Umbilical cord (tissue), 1 donor: ENCODE measurements at regions not wholly inside any gene's neighbourhood (a gene's known extent, or its start where the extent isn't known, plus 50 kb on each side); places are given as distances from the start of the nearest gene placed in this dataset.

ENCODE experiments used
- DNase-seq: peaks from one replicate; pipeline ENCODE4 v3.0.0-alpha.2; 2015; ENCODE audit warnings: low spot score

DNA sequence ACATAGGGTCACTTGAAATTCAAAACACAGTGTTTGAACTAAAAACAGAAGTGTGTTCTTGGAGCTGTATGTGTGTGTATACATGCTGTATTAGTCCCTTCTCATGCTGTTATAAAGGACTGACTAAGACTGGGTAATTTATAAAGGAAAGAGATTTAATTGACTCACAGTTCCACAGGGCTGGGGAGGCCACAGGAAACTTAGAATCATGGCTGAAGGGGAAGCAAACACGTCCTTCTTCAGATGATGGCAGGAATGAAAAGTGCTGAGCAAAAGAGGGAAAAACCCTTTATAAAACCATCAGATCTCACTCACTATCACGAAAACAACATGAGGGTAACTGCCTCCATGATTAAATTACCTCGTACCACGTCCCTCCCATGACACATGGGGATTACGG lies 224.1 kb downstream of the BCAT1 start:
- no peak for DNase-seq

DNA sequence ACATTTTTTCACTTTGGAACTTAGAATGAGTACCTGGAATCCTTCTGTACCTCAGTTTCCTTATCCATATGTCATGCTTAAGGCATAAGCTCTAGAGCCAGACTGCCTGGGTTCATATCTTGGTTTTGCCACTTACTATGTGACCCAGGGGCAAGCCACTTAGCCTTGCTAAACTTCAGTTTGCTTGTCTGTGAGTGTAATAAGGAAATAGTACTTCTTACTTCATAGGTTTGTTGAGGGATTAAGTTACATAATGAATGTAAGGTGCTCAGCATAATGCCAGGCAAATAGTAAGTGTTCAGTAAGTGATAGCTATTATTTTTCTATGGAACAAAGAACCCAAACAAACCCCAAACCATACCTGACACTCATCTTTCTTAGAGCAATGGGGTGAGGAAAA lies 225.1 kb downstream of the BCAT1 start:
- no peak for DNase-seq

DNA sequence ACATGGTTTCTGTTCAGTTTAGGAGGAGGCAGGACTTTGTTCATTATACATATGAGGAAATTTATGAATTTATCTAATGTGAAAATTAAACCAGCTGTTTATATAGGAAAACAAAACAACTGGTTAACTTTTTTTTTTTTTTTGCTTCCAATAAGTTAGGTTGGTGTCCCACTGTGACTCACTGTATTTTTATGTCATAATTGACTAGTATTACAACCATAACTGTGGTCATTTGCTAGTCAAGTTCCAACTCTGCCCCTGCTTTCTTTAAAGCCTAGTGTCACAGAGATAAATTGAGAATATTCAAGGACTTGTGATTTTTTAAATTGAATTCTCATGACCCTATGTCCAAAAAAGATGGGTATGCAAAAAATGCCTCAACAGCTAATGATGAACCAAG lies 227.7 kb downstream of the BCAT1 start:
- no peak for DNase-seq

DNA sequence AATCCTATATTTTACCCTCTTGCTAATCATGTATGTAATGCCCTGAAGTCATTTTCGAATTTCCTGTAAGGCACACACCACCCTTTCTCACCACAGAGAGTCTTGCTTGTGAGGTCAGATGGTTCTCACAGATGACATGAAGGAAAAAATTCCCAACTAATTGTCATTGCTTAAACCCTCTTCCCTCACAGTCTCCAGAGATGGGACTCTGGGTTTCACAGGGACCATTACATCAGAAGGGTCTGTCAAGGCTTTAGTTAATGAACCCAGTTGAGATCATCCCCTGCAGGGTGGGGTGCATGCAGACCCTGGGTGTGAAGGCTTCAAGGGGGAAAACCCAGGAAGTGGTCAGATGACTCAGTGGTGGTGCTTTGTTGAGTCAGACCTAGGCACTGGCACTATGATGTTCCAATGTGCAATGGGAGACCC lies 229.6 kb downstream of the BCAT1 start:
- DNase-seq: no peak

DNA sequence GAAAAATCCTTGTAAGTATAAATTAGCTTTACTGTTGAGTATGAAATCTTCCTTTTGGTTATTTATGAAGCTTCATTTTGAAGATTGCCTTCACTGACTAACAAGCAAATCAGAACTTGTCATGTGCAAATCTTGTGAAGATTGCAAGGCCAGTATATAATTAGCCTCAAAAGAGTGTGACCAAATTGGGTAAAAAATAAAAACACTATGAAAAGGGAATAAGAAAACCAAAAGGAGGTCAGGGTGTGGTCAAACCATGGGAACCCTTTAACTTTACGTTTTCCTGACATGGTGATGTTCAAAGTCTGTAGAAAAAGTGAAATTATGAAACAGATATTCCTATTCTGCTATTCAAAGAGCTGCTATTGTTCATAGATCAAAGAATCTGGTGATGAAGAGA lies 230.3 kb downstream of the BCAT1 start:
- no peak for DNase-seq

DNA sequence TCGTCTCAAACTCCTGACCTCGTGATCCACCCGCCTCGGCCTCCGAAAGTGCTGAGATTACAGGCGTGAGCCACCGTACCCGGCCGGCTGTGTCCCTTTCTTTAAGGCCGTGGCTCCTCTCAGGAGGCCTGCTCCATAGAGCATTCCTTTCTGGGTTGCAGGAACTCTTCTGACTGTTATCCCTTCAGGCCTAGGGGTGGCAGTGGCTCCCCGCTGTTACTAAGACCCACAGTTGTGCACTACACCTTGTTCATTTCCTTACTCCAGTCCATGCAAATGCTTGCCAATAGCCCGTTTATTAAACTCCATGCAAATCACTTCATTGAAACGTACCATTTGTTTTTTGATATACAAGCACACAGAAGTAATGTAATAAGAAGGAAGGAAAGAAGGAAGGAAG lies 234.7 kb downstream of the BCAT1 start:
- no peak for DNase-seq

DNA sequence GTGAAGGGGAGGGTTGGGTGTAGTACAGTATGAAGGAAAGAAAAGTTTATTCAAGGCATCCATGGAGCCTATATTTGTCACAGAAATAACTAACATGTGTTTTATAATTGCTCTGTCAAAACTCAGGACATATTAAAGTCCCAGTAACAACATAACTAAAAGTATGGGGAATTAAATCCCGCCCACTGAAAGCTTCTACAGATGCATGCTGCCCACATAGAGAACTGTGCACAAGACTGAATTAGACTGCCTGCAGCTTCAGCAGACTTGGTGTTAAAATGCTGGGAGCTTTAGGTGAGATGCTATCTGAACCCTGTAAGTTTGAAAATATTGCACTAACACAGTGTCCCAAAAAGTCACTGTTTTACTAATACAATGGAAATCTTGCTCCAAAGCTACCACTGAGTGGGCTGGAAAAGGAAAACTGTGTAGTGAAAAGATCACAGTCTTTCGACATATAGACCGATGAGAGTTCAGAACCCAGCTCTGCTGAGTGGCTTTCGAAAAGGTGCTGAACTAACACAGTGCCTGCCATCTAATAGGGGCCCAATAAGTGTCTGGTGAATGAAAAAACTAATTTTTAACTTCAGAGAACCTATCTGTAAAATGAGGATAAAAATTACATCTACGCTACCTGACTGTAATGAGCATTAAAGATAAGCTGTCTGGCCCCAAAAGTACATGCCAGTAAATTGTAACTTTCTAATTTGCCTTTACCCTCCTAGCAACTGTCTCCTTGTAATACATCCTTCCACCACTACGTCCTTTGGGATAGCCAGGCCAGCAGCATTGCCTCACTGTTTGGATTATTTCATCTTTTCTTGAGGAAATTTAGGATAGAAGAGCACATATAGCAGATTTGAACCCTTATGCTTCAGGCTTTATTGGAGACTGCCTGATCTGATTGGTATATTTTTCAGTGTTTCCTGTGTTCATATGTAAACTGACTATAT lies 237.6 kb downstream of the BCAT1 start:
- no peak for DNase-seq

DNA sequence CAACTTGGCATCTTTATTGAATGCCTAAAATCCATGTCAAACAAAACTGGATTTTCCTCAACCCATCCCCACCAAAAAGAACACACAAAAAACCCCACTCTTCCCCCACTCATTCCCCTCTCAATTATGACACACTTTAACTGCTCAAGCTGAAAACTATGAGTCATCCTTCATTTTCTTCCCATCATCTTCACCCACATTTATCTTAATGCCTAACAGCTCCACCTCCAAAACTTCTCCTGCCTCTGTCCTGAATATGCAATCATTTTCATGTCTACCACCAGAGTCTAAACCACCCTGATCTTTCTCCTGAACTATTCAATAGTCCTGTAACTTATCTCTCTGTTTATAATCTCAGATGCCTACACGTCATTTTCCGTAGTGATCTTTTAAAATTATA lies 239.7 kb downstream of the BCAT1 start:
- DNase-seq: peak; percentile 90

DNA sequence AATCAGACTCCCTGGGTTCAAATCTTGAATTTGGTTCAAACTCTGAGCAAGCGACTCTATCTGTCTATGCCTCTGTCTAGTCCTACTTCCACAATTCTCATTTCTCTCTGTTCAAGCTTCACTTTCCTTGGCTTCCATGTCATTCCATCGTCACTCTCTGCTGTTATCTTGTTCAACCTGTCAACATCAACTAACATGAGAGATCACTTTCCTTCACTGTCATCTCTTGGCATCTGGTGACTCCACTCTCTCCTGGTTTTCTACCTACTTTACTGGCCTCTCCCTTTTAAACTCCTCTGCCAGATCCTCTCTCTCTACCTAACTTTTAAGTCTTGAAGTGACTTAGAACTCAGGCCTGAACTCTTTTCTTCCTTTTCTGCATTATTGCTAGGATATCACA lies 240.2 kb downstream of the BCAT1 start:
- no peak for DNase-seq

DNA sequence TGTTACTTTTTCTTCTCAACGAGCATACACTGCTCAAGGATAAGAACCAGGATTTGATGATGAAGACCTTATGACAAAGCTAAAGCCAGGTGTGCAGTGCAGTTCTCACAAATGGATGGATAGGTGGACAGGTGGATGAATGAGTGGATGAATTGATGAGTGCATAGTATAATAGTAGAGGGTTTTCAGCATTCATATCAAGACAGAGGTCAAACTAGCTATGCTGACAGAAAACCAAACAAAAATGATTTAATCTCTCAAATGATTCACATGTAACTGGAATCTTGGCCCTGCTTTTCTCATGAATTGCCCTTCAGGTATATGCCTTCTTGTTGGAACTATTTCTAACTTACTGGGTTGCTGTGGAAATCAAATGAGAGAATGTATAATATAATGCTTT lies 240.9 kb downstream of the BCAT1 start:
- no peak for DNase-seq

DNA sequence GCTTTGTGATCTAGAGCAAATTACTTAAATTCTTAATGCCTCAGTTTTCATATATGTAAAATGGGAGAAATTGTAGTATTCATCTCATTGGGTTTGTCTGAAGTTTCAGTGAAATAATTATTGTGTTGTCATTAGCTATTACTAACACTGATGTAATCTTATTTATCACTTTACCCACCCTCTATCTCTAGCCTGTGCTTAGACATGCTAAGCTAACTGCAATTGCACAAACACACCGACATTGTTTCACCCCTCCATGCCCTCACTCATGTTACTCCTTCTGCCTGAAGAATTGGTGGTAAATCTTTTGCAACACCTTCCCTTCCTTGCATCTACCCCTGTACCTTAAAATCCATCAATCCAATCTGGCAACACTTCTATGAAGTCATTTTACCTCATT lies 241.6 kb downstream of the BCAT1 start:
- no peak for DNase-seq

DNA sequence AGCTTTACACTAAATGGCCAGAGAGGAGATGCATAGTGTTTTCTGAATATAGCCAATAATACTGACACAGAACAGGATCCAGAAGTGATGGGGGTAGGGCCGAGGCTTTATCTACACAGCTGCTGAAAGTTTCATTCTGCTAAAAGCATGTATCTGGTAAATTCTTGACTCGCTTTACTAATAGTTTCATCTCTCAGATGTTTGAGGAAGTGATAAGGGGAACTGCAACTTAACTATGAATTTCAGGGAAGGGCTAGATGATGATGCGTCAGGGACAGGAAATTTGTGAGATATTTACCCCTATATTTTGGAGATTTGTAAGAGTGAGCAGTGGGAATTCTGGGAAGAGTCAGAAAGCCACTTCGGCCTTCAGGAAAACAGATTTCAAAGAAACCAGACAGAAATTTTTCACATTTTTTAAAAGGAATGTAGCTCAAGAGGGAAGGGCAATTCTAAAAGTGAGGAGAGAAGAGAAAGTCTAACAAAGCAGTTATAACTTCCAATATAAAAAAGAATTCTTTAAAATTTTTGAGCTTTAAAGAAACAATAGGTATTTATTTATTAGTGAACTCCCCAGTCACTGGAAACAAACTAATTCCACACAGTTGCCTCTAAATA lies 243.1 kb downstream of the BCAT1 start:
- DNase-seq: peak; percentile 84

DNA sequence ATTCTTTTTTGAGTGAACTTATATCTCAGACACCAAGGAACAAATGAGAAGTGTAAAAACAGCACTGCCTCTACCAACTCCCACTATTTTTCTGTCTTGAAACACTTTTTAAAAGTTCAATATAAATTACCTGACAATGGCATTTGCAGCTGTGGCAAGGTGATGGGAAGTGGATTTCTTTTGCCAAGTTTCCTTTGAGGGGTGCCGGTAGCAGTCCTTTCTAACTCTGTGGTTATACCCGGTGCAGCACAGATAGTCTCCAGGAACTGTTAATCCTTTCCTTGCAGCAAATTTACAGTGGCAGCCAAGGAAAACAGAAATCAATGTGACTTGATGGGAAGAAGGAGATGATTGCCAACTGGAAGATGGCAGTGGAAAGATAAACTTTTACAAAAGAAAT lies 243.7 kb downstream of the BCAT1 start:
- no peak for DNase-seq

DNA sequence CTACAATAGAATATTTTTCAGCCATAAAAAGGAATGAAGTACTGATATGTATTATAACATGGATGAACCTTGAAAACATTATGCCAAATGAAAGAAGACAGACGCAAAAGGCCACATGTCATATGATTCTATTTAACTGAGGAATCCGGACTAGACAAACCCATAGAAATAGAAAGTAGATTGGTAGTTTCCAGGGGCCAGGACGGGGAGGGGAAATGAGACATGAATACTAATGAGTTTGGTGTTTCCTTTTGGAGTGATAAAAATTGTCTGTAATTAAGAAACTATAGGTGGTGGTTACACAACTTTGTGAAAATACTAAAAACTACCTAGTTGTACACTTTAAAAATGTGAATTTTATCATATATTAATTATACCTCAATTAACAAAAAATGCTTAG lies 247.6 kb downstream of the BCAT1 start:
- DNase-seq: no peak

DNA sequence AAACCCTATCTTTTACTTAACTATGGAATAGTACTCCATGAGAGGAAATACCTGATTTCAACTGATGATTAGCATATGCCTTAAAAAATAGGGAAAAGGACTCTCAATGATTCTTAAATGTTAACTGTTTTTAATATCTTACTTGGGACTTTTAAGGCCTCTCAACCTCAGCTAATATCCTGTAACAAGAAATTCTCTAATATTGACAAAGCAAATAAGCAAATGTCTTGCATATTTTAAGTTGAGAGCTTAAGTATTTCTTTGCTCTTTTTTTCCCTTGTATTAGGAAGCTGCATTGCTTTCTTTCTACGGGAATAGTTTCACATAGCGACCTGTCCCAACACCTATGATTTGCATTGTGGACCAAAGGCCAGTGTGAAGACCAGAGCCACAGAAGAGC lies 249.9 kb downstream of the BCAT1 start:
- DNase-seq: no peak

DNA sequence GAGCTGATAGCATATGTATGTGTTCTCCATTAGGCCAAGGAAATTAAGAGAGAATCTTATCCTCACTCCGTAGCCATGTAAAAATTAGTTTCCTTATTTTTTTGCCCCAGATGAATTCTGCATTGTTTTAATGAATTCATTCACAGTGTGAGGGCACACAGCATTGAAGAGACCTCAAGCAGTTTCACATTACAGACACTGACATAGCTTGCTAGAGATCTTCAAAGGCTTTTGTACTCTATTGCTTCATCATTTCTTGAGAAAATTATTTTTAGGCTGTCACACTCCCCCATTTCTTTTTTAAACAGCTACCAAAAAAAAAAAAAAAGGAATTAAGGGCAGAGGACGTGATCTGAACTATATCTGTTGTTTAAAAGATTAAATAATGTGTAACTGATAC lies 251.1 kb downstream of the BCAT1 start:
- peak; percentile 31 for DNase-seq

DNA sequence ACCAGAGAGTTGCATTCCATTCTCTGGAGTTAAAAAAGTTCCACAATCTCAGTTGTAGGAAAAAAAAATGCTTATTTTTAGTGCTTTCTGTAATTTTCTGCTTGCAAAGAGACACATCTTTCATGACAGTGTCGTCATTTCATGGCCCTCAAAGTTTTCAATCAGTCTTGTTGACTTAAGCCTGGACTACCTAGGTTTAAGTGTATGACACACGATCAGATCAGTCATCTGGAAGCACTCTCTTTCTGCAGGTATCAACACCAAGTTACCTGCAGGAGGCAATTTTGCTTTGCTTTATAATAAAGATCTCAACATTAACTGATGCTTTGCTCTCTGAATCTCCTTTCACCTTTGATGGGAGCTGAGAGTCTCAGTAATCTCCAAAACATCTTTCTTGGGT lies 251.6 kb downstream of the BCAT1 start:
- DNase-seq: peak; percentile 10

DNA sequence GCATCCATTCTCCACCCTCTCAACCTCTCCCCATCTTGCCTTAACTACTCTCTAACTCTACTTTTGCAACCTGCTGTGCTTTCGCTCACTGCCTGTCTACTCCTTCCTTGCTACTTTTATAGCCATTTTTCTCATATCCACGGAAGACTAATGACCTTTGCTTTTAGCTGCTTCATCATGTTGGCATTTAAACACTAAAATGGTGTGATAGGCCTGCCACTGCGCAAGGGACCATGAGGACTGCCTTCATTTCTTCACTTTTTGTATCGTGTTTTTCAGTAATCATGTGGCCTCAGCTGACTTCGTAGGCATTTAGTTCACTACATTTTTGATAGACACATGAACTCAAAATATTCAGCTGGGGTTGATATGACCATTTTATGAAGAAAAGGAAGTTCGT lies 252.1 kb downstream of the BCAT1 start:
- no peak for DNase-seq

DNA sequence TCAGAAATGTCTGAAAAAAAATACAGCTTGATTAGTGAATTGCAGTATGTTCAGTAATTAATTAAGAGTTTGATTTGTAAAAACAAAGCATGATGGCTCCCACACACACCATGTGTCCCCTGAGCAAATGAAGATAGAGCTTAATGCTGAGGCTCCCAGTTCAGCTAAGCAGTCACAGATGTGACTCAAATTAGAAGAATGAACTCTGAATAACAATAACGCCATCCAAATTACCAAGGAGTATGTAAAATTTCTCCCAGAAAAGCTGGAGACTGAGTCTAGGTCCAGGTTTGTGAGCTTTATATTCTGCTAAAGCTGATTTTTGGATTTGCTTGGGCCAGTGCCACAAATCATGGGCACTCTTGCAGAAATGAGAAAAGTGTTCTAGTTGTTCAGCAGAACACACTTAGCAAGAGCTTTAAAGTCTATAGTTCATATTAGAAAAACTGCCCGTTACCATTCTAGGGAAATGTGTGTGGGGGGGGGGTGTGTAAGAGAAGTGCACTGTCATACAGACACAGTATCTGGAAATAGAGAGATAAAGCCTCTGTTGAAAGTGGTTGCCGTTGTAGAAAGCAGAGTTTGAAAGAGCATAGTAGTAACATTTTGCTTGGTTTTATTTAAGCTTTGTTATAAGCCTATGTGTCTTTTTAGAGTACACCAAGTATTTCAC lies 253.1 kb downstream of the BCAT1 start:
- DNase-seq: peak; percentile 38

DNA sequence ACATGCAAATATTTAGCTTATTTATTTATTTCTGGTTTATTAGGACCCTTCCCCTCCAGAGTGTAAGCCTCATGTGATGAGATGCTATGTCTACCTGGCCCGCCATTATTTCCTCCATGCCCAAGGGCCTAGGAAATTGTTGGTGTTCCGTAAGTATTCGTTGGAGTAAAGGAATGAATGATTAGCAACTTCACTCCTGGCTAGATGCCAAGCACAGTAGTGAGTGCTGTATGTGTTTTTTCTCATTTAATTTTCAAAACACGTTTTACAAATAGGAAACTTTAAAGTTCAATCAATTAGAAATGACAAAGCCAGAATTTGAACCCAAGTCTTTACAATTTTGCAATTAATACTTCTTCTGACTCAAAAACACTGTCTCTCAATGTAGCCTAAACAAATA lies 253.8 kb downstream of the BCAT1 start:
- no peak for DNase-seq

DNA sequence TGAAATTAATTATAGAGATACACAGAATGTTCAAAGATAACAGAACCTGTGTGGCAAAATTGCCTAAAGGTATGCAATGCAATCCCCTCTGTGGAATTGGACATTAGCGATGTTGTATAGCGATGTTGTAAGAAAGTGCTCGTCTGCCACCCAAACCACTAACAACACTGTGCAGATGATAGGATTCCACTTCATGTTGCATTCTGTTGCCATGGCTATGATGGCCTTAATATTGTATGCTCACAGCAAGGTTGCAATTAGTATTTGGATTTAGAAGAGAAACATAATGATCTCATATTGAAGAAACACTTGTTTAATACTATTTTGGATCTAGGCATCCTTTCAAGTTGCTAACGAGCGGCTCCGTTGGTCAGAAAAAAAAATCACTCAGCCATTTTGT lies 260.3 kb downstream of the BCAT1 start:
- no peak for DNase-seq

DNA sequence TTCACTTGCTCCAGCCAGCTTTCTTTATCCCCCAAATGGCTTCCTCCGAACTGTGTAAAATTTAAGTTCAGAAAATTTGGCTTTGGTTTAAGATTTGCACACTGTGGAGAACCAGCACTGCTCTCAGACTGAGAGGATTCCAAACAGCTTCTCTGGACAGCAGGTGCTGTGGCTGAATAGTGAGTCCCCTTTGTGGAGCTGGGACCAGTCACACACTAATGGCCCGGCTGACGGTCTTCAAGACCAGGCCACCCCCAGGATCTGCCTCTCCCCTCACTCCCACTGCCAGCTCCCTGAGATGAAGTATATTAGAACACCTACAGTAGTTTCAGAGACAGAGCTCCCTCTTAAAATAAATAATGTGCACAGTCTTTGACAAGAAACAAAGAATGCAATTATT lies 267.3 kb downstream of the BCAT1 start:
- no peak for DNase-seq

DNA sequence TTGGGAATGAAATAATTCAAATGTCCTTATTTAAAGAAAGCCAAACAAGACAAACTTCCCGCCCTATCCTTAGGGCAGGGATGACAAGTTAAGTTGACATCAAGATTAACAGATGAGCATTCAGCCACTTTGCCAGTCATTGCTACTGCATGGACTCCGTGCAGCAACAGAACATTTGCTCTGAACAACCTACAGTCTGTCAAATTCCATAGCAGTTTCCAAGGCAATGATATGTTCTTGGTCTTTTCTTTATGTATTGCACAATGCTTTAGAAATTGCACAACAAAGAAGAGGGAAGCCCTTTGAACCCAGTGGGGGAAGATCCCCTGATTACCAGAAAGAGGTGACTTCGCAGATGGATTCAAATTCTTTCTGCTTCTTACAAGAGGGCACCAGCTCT lies 269.8 kb downstream of the BCAT1 start:
- peak; percentile 55 for DNase-seq
